Memory B cell (primary cell): ENCODE measurements at regions not wholly inside any gene's neighbourhood (a gene's known extent, or its start where the extent isn't known, plus 50 kb on each side); places are given as distances from the start of the nearest gene placed in this dataset.

Source experiments
- ATAC-seq: fragments of 150-1000 bp; cut with Tn5 transposase; 2 replicates; pipeline ENCODE4 v1.10.0; 2021; ENCODE audit warnings: low read depth, mild to moderate bottlenecking, moderate library complexity
- DNase-seq, 2 donors: peaks; one replicate each; pipeline ENCODE4 v3.0.0; 2022; ENCODE audit warnings: low spot score in 2 of 2
- H3K27ac Mint-ChIP-seq: one replicate; pipeline ENCODE4 v1.8.0; 2022; ENCODE audit warnings: mild to moderate bottlenecking, moderate library complexity, mixed read lengths
- H3K27me3 Mint-ChIP-seq: one replicate; pipeline ENCODE4 v1.8.0; 2022; ENCODE audit warnings: mixed read lengths
- H3K36me3 Mint-ChIP-seq: one replicate; pipeline ENCODE4 v1.8.0; 2022; ENCODE audit warnings: mild to moderate bottlenecking, mixed read lengths
- H3K4me1 Mint-ChIP-seq: one replicate; pipeline ENCODE4 v1.8.0; 2022; ENCODE audit warnings: mixed read lengths
- H3K4me3 Mint-ChIP-seq: one replicate; pipeline ENCODE4 v1.8.0; 2022; ENCODE audit warnings: mild to moderate bottlenecking, moderate library complexity, mixed read lengths
- H3K9me3 Mint-ChIP-seq: one replicate; pipeline ENCODE4 v1.8.0; 2022; ENCODE audit warnings: mixed read lengths

- H3K27me3 Mint-ChIP-seq, result no peaks in the 10 kb centered on the region
- no peaks in the 10 kb centered on the region for H3K9me3 Mint-ChIP-seq
- ATAC-seq (no peak), DNase-seq (no peak)
- H3K4me1 Mint-ChIP-seq, result no peaks in the 10 kb centered on the region
- no peak overlapping the region for H3K4me3 Mint-ChIP-seq
- no peak overlapping the region for H3K27ac Mint-ChIP-seq
- no peaks in the 10 kb centered on the region for H3K36me3 Mint-ChIP-seq
Measured at GRCh38 chr13:22455036-22455435, 725.7 kb upstream of the SGCG start.

GRCh38 chr13:22461854-22462490 lies 718.8 kb upstream of the SGCG start:
- H3K27me3 Mint-ChIP-seq, result no peaks in the 10 kb centered on the region
- no peak overlapping the region for H3K27ac Mint-ChIP-seq
- H3K36me3 Mint-ChIP-seq, result no peaks in the 10 kb centered on the region
- no peak for ATAC-seq
- no peak for DNase-seq
- H3K4me3 Mint-ChIP-seq, result no peak overlapping the region
- H3K4me1 Mint-ChIP-seq, result peaks cover 3% of the 10 kb centered on the region
- H3K9me3 Mint-ChIP-seq, result peaks cover 1% of the 10 kb centered on the region

- H3K4me3 Mint-ChIP-seq, result no peak overlapping the region
- H3K36me3 Mint-ChIP-seq, result no peaks in the 10 kb centered on the region
- ATAC-seq (no peak), DNase-seq (no peak)
- no peaks in the 10 kb centered on the region for H3K27me3 Mint-ChIP-seq
- H3K9me3 Mint-ChIP-seq, result peaks cover 1% of the 10 kb centered on the region
- peaks cover 3% of the 10 kb centered on the region for H3K4me1 Mint-ChIP-seq
- no peak overlapping the region for H3K27ac Mint-ChIP-seq
Measured at GRCh38 chr13:22463089-22463488, 717.7 kb upstream of the SGCG start.

GRCh38 chr13:22468045-22468444 lies 712.7 kb upstream of the SGCG start:
- no peaks in the 10 kb centered on the region for H3K27me3 Mint-ChIP-seq
- H3K9me3 Mint-ChIP-seq, result no peaks in the 10 kb centered on the region
- H3K4me3 Mint-ChIP-seq, result no peak overlapping the region
- no peak for ATAC-seq
- H3K36me3 Mint-ChIP-seq, result no peaks in the 10 kb centered on the region
- H3K4me1 Mint-ChIP-seq, result no peaks in the 10 kb centered on the region
- DNase-seq, result no peak
- no peak overlapping the region for H3K27ac Mint-ChIP-seq

GRCh38 chr13:22468824-22469223 lies 712.0 kb upstream of the SGCG start:
- ATAC-seq, result no peak

GRCh38 chr13:22469452-22469851 lies 711.3 kb upstream of the SGCG start:
- H3K36me3 Mint-ChIP-seq, result no peaks in the 10 kb centered on the region
- no peaks in the 10 kb centered on the region for H3K27me3 Mint-ChIP-seq
- no peak for ATAC-seq
- no peaks in the 10 kb centered on the region for H3K4me1 Mint-ChIP-seq
- no peak overlapping the region for H3K27ac Mint-ChIP-seq
- no peaks in the 10 kb centered on the region for H3K9me3 Mint-ChIP-seq
- DNase-seq, result no peak
- no peak overlapping the region for H3K4me3 Mint-ChIP-seq

More at GRCh38 chr13:22468824-22469223, 712.0 kb upstream of the SGCG start:
- Mint-ChIP-seq H3K4me1 (no peaks in the 10 kb centered on the region), H3K4me3 (no peak overlapping the region), H3K27ac (no peak overlapping the region), H3K9me3 (no peaks in the 10 kb centered on the region), H3K36me3 (no peaks in the 10 kb centered on the region), H3K27me3 (no peaks in the 10 kb centered on the region)
- no peak for DNase-seq

GRCh38 chr13:22470075-22470474 lies 710.7 kb upstream of the SGCG start:
- Mint-ChIP-seq H3K36me3 (no peaks in the 10 kb centered on the region), H3K4me3 (no peak overlapping the region), H3K4me1 (no peaks in the 10 kb centered on the region), H3K27me3 (no peaks in the 10 kb centered on the region), H3K27ac (no peak overlapping the region), H3K9me3 (no peaks in the 10 kb centered on the region)
- ATAC-seq, result no peak
- no peak for DNase-seq

- H3K9me3 Mint-ChIP-seq, result peaks cover 4% of the 10 kb centered on the region
- H3K4me3 Mint-ChIP-seq, result no peak overlapping the region
- no peaks in the 10 kb centered on the region for H3K36me3 Mint-ChIP-seq
- DNase-seq (no peak), ATAC-seq (no peak)
- H3K27ac Mint-ChIP-seq, result no peak overlapping the region
- H3K4me1 Mint-ChIP-seq, result no peaks in the 10 kb centered on the region
- no peaks in the 10 kb centered on the region for H3K27me3 Mint-ChIP-seq
Measured at GRCh38 chr13:22482496-22483000, 698.2 kb upstream of the SGCG start.

- H3K4me3 Mint-ChIP-seq, result no peak overlapping the region
Measured at GRCh38 chr13:22483276-22483675, 697.5 kb upstream of the SGCG start.

GRCh38 chr13:22486490-22486889 lies 694.3 kb upstream of the SGCG start:
- Mint-ChIP-seq H3K4me1 (no peaks in the 10 kb centered on the region), H3K36me3 (no peaks in the 10 kb centered on the region), H3K9me3 (no peaks in the 10 kb centered on the region), H3K4me3 (no peak overlapping the region), H3K27me3 (no peaks in the 10 kb centered on the region), H3K27ac (no peak overlapping the region)
- ATAC-seq (no peak), DNase-seq (no peak)

More at GRCh38 chr13:22483276-22483675, 697.5 kb upstream of the SGCG start:
- H3K27me3 Mint-ChIP-seq, result no peaks in the 10 kb centered on the region
- no peaks in the 10 kb centered on the region for H3K36me3 Mint-ChIP-seq
- peaks cover 4% of the 10 kb centered on the region for H3K9me3 Mint-ChIP-seq
- DNase-seq, result no peak
- H3K4me1 Mint-ChIP-seq, result no peaks in the 10 kb centered on the region
- no peak for ATAC-seq
- H3K27ac Mint-ChIP-seq, result no peak overlapping the region

GRCh38 chr13:22487932-22488331 lies 692.8 kb upstream of the SGCG start:
- Mint-ChIP-seq H3K9me3 (no peaks in the 10 kb centered on the region), H3K4me3 (no peak overlapping the region), H3K4me1 (no peaks in the 10 kb centered on the region), H3K27me3 (no peaks in the 10 kb centered on the region), H3K27ac (no peak overlapping the region), H3K36me3 (no peaks in the 10 kb centered on the region)
- no peak for ATAC-seq
- no peak for DNase-seq

- no peak overlapping the region for H3K27ac Mint-ChIP-seq
- H3K4me3 Mint-ChIP-seq, result no peak overlapping the region
- ATAC-seq, result no peak
Measured at GRCh38 chr13:22489771-22490170, 691.0 kb upstream of the SGCG start.

GRCh38 chr13:22495819-22496218 lies 685.0 kb upstream of the SGCG start:
- Mint-ChIP-seq H3K27ac (no peak overlapping the region), H3K36me3 (no peaks in the 10 kb centered on the region), H3K4me1 (no peaks in the 10 kb centered on the region), H3K9me3 (peaks cover 1% of the 10 kb centered on the region), H3K27me3 (no peaks in the 10 kb centered on the region), H3K4me3 (no peak overlapping the region)
- DNase-seq (no peak), ATAC-seq (no peak)

More at GRCh38 chr13:22489771-22490170, 691.0 kb upstream of the SGCG start:
- H3K36me3 Mint-ChIP-seq, result no peaks in the 10 kb centered on the region
- no peaks in the 10 kb centered on the region for H3K4me1 Mint-ChIP-seq
- DNase-seq, result no peak
- no peaks in the 10 kb centered on the region for H3K27me3 Mint-ChIP-seq
- H3K9me3 Mint-ChIP-seq, result no peaks in the 10 kb centered on the region

GRCh38 chr13:22496803-22497508 lies 683.8 kb upstream of the SGCG start:
- DNase-seq (no peak), ATAC-seq (no peak)
- Mint-ChIP-seq H3K27me3 (no peaks in the 10 kb centered on the region), H3K36me3 (no peaks in the 10 kb centered on the region), H3K4me3 (no peak overlapping the region), H3K27ac (no peak overlapping the region), H3K9me3 (peaks cover 1% of the 10 kb centered on the region), H3K4me1 (no peaks in the 10 kb centered on the region)
